ENCODE measurements at regions not wholly inside any gene's neighbourhood (a gene's known extent, or its start where the extent isn't known, plus 50 kb on each side); places are given as distances from the start of the nearest gene placed in this dataset.
"Not testable (repeated sequence)": the region's sequence is repeated elsewhere in the genome, so short reads cannot be mapped to it uniquely, and the experiment has no call there.

GRCh38 chr4:11811521-11811920, 382.8 kb upstream of the HS3ST1 start:
- TF ChIP-seq EZH2 (optimal IDR thresholded peaks at IDR 0.05; ENCODE audit: low read depth, low read length); EZH2phosphoT487 (IDR thresholded peaks at IDR 0.05; ENCODE audit: low read length): not testable (repeated sequence)
